H1 (cell line): ENCODE measurements at regions not wholly inside any gene's neighbourhood (a gene's known extent, or its start where the extent isn't known, plus 50 kb on each side); places are given as distances from the start of the nearest gene placed in this dataset.

Experiments used
- CTCF ChIA-PET: fragments of 300-600 bp; sonication (Branson Sonifier 250); formaldehyde crosslinking; loops from one replicate; lab custom pipeline; 2021; ENCODE audit not compliant: partially characterized antibody; lab: Charles Lee
- POLR2A ChIA-PET: fragments of 300-600 bp; sonication (Branson Sonifier 250); formaldehyde crosslinking; loops from one replicate; lab custom pipeline; 2021; ENCODE audit warnings: inconsistent platforms; ENCODE audit not compliant: partially characterized antibody; lab: Charles Lee
- DNase-seq, 2 experiments: peaks; one replicate each; pipeline versions ENCODE4 v3.0.0 to v3.0.0-alpha.2; 2010 to 2022; ENCODE audit warnings: low spot score in 2 of 2, low read depth in 1 of 2, mixed read lengths in 1 of 2
- FAIRE-seq: peaks from 2 replicates; lab custom pipeline; 2011; peaks lifted over from hg19 to GRCh38; lab: Jason Lieb, UNC
- H2AFZ ChIP-seq: 2 replicates; pipeline ENCODE4 v1.8.1; 2012; ENCODE audit warnings: low read length, inconsistent platforms
- H2AK5ac ChIP-seq: 2 replicates; pipeline ENCODE4 v1.6.1; 2013; ENCODE audit warnings: low read depth, low read length
- H2BK120ac ChIP-seq: replicated peaks from 2 replicates; pipeline ENCODE3; 2013; ENCODE audit warnings: low read depth, low read length, inconsistent platforms
- H2BK12ac ChIP-seq: 2 replicates; pipeline ENCODE4 v1.6.1; 2013; ENCODE audit warnings: low read depth, low read length
- H2BK15ac ChIP-seq: 2 replicates; pipeline ENCODE4 v1.6.1; 2013; ENCODE audit warnings: low read length
- H2BK20ac ChIP-seq: 2 replicates; pipeline ENCODE4 v1.6.1; 2013; ENCODE audit warnings: low read length
- H2BK5ac ChIP-seq: 2 replicates; pipeline ENCODE4 v1.6.1; 2013; ENCODE audit warnings: low read depth, low read length
- H3K14ac ChIP-seq: 2 replicates; pipeline ENCODE4 v1.6.1; 2013; ENCODE audit warnings: inconsistent platforms; ENCODE audit not compliant: insufficient read length
- H3K18ac ChIP-seq: 2 replicates; pipeline ENCODE4 v1.6.1; 2013; ENCODE audit warnings: low read length; ENCODE audit errors: extremely low read depth
- H3K23ac ChIP-seq: 2 replicates; pipeline ENCODE4 v1.6.1; 2013; ENCODE audit warnings: inconsistent platforms; ENCODE audit not compliant: insufficient read length
- H3K23me2 ChIP-seq: 2 replicates; pipeline ENCODE4 v1.6.1; 2013; ENCODE audit warnings: low read depth, low read length
- H3K27ac ChIP-seq: 2 replicates; pipeline ENCODE4 v1.6.1; 2011; ENCODE audit warnings: low read depth, low read length, inconsistent platforms
- H3K27me3 ChIP-seq, 4 experiments: replicated peaks in 1 of 4; 1 replicate in 1 of 4; 2 replicates in 3 of 4; pipeline versions ENCODE4 v1.6.1 to v1.8.1; 2011 to 2013; ENCODE audit warnings: low read length in 3 of 4, mild to moderate bottlenecking in 3 of 4, inconsistent platforms in 2 of 4, mixed read lengths in 2 of 4, moderate library complexity in 1 of 4; ENCODE audit not compliant: control insufficient read depth in 3 of 4, insufficient read depth in 3 of 4; ENCODE audit errors: extremely low read depth in 1 of 4
- H3K36me3 ChIP-seq, 4 experiments: 2 replicates each; pipeline versions ENCODE4 v1.6.1 to v1.8.1; 2011 to 2013; ENCODE audit warnings: mild to moderate bottlenecking in 4 of 4, low read length in 3 of 4, moderate library complexity in 2 of 4, control low read depth in 1 of 4, inconsistent platforms in 1 of 4; ENCODE audit not compliant: insufficient read depth in 4 of 4, control insufficient read depth in 2 of 4
- H3K4ac ChIP-seq: replicated peaks from 2 replicates; pipeline ENCODE3; 2013; ENCODE audit warnings: low read length, low read depth, mixed read lengths, inconsistent platforms; ENCODE audit not compliant: insufficient read length
- H3K4me1 ChIP-seq, 4 experiments: replicated peaks in 1 of 4; 1 replicate in 1 of 4; 2 replicates in 3 of 4; pipeline versions ENCODE4 v1.6.1 to v1.8.1; 2011 to 2013; ENCODE audit warnings: low read length in 3 of 4, inconsistent platforms in 2 of 4, mixed read lengths in 1 of 4; ENCODE audit not compliant: insufficient read depth in 4 of 4, control insufficient read depth in 3 of 4
- H3K4me2 ChIP-seq, 2 experiments: 2 replicates each; pipeline versions ENCODE4 v1.6.1 to v1.8.1; 2011 to 2013; ENCODE audit warnings: low read depth in 2 of 2, low read length in 2 of 2, control low read depth in 1 of 2, inconsistent platforms in 1 of 2, mild to moderate bottlenecking in 1 of 2; ENCODE audit not compliant: insufficient read depth in 1 of 2
- H3K4me3 ChIP-seq, 4 experiments: fragments of 200-600, 300-600 bp in 1 of 4; sonication (generic), shearing (Covaris generic), sonication (Bioruptor Twin) in 1 of 4; 2 replicates each; pipeline versions ENCODE4 v1.5.1 to v1.8.1; 2011 to 2016; ENCODE audit warnings: low read length in 4 of 4, low read depth in 3 of 4, control low read depth in 2 of 4, inconsistent platforms in 2 of 4, mild to moderate bottlenecking in 2 of 4, mixed read lengths in 1 of 4, moderate library complexity in 1 of 4; ENCODE audit not compliant: insufficient read depth in 2 of 4; ENCODE audit errors: extremely low read depth in 1 of 4
- H3K56ac ChIP-seq: replicated peaks from 2 replicates; pipeline ENCODE3; 2013; ENCODE audit warnings: low read depth, mild to moderate bottlenecking, mixed read lengths, low read length, inconsistent platforms; ENCODE audit not compliant: insufficient read length
- H3K79me1 ChIP-seq: 2 replicates; pipeline ENCODE4 v1.6.1; 2013; ENCODE audit warnings: low read depth, low read length, control low read depth
- H3K79me2 ChIP-seq, 2 experiments: 2 replicates each; pipeline versions ENCODE4 v1.6.1 to v1.8.1; 2012 to 2013; ENCODE audit warnings: low read length in 2 of 2, mild to moderate bottlenecking in 2 of 2, inconsistent platforms in 1 of 2; ENCODE audit not compliant: insufficient read depth in 2 of 2, control insufficient read depth in 1 of 2
- H3K9ac ChIP-seq, 4 experiments: replicated peaks in 1 of 4; 1 replicate in 1 of 4; 2 replicates in 3 of 4; pipeline versions ENCODE4 v1.6.1 to v1.8.1; 2011 to 2013; ENCODE audit warnings: low read depth in 3 of 4, low read length in 3 of 4, control low read depth in 2 of 4, mild to moderate bottlenecking in 2 of 4, moderate library complexity in 2 of 4, inconsistent platforms in 1 of 4; ENCODE audit errors: extremely low read depth in 1 of 4
- H3K9me3 ChIP-seq, 2 experiments: 2 replicates each; pipeline versions ENCODE4 v1.6.1 to v1.8.1; 2012 to 2013; ENCODE audit warnings: mild to moderate bottlenecking in 2 of 2, moderate library complexity in 2 of 2, control low read depth in 1 of 2, inconsistent platforms in 1 of 2, low read depth in 1 of 2, low read length in 1 of 2, mixed read lengths in 1 of 2; ENCODE audit not compliant: insufficient read depth in 2 of 2
- H4K20me1 ChIP-seq, 2 experiments: replicated peaks in 1 of 2; 2 replicates each; pipeline versions ENCODE3 to v1.8.1; 2011 to 2013; ENCODE audit warnings: inconsistent platforms in 2 of 2, low read length in 2 of 2, mild to moderate bottlenecking in 1 of 2; ENCODE audit not compliant: insufficient read depth in 2 of 2, control insufficient read depth in 1 of 2
- H4K5ac ChIP-seq: 2 replicates; pipeline ENCODE4 v1.6.1; 2013; ENCODE audit warnings: low read length, low read depth, mixed read lengths, inconsistent platforms; ENCODE audit not compliant: insufficient read length
- H4K8ac ChIP-seq: 2 replicates; pipeline ENCODE4 v1.8.0; 2013; ENCODE audit warnings: mild to moderate bottlenecking, moderate library complexity, low read length, inconsistent platforms; ENCODE audit not compliant: insufficient read depth; ENCODE audit errors: extremely low read depth
- H4K91ac ChIP-seq: replicated peaks from 2 replicates; pipeline ENCODE3; 2013; ENCODE audit warnings: low read length, mixed read lengths, inconsistent platforms; ENCODE audit not compliant: insufficient read length
- BACH1 ChIP-seq: IDR thresholded peaks from 2 replicates; pipeline ENCODE4 v1.6.1; 2012; ENCODE audit warnings: low read length, improper control_type of control experiment
- CREB1 ChIP-seq: IDR thresholded peaks from 2 replicates; pipeline ENCODE4 v1.6.1; 2012; ENCODE audit warnings: inconsistent platforms
- FOSL1 ChIP-seq: IDR thresholded peaks from 2 replicates; pipeline ENCODE4 v1.6.1; 2011; ENCODE audit warnings: mild to moderate bottlenecking, low read depth, low read length, moderate library complexity; ENCODE audit not compliant: insufficient read depth
- GTF2F1 ChIP-seq: IDR thresholded peaks from 2 replicates; pipeline ENCODE4 v1.6.1; 2012; ENCODE audit warnings: low read depth, low read length, improper control_type of control experiment, borderline replicate concordance
- JUND ChIP-seq: IDR thresholded peaks from 2 replicates; pipeline ENCODE4 v1.6.1; 2011; ENCODE audit warnings: mild to moderate bottlenecking, improper control_type of control experiment, low read length
- KDM1A ChIP-seq: fragments of 200-600, 300-600 bp; sonication (generic); IDR thresholded peaks from 2 replicates; pipeline ENCODE4 v1.7.1; 2016; ENCODE audit warnings: mild to moderate bottlenecking, low read length, borderline replicate concordance
- NANOG ChIP-seq: IDR thresholded peaks from 2 replicates; pipeline ENCODE4 v1.6.1; 2011; ENCODE audit warnings: low read length, low read depth, mild to moderate bottlenecking, inconsistent platforms; ENCODE audit not compliant: insufficient read depth, poor library complexity, severe bottlenecking
- RFX5 ChIP-seq: IDR thresholded peaks from 2 replicates; pipeline ENCODE4 v1.6.1; 2011; ENCODE audit warnings: low read depth, low read length, improper control_type of control experiment, borderline replicate concordance
- RNF2 ChIP-seq: fragments of 200-900, 300-1000 bp; sonication (generic); IDR thresholded peaks from 2 replicates; pipeline ENCODE4 v1.7.1; 2016; ENCODE audit warnings: borderline replicate concordance, low read depth, mild to moderate bottlenecking, antibody characterized with exemption, low read length; ENCODE audit not compliant: poor library complexity, severe bottlenecking; ENCODE audit errors: missing control alignments
- TBP ChIP-seq: IDR thresholded peaks from 2 replicates; pipeline ENCODE4 v1.6.1; 2011; ENCODE audit warnings: low read depth, low read length, improper control_type of control experiment
- TCF12 ChIP-seq: IDR thresholded peaks from 2 replicates; pipeline ENCODE4 v1.6.1; 2011; ENCODE audit warnings: low read depth, mild to moderate bottlenecking, low read length
- TEAD4 ChIP-seq: IDR thresholded peaks from 2 replicates; pipeline ENCODE4 v1.6.1; 2012; ENCODE audit warnings: low read depth, low read length, inconsistent platforms, mixed read lengths
- YY1 ChIP-seq: IDR thresholded peaks from 2 replicates; pipeline ENCODE4 v1.6.1; 2011; ENCODE audit warnings: low read depth, mild to moderate bottlenecking, low read length
- WGBS, 2 experiments: shearing (Covaris generic) in 1 of 2; methylation state at CpG; one replicate each; pipeline versions ENCODE4 v1.1.6 to v1.1.7; 2013 to 2015; ENCODE audit warnings: low lambda C conversion rate in 2 of 2, mixed read lengths in 2 of 2, inconsistent platforms in 1 of 2, low coverage in 1 of 2, missing lambda C conversion rate in 1 of 2; ENCODE audit not compliant: insufficient replicate concordance in 2 of 2, insufficient coverage in 1 of 2, insufficient read length in 1 of 2; ENCODE audit errors: extremely low coverage in 1 of 2, missing lambda C conversion rate in 1 of 2; 5-methylcytosine and 5-hydroxymethylcytosine counted together
- TF ChIP-seq, protein P1 (sequence below): IDR thresholded peaks from 2 replicates; pipeline ENCODE4 v1.6.1; 2011; ENCODE audit warnings: low read length, improper control_type of control experiment

DNA sequence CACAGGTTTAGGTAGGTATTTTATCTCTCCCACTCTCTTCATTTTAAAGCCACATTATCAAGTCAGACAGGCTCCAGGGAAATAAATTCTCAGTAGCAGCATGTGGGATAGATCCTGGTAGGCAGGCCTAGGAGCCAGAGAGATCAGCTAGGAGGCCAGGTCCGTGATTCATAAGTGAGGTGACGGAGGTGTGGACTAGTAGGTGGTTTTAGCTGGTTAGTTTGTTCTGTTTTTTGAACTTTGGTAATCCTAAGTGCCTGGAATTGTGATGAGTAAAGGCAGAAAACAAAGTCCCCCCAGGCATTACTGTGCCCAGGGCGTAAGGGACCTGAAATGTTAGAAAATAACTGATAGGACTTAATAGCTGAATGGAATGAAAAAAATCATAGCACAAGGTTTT is 53.6 kb upstream of the E2F3 start:
- no peak overlapping the region for H2AFZ ChIP-seq
- no peak for DNase-seq
- no peak overlapping the region for H3K14ac ChIP-seq
- no peak overlapping the region for H2BK12ac ChIP-seq
- H2BK5ac ChIP-seq, result no peak overlapping the region
- H4K5ac ChIP-seq, result no peak overlapping the region
- H3K4ac ChIP-seq, result no peak overlapping the region
- H3K18ac ChIP-seq, result no peak overlapping the region
- peaks cover 0 to under 1% of the 10 kb centered on the region in 2 experiments; a peak in 1 of 4 replicates for H3K9me3 ChIP-seq
- no peak overlapping the region for H3K9ac ChIP-seq
- no peaks in the 10 kb centered on the region for H3K79me1 ChIP-seq
- no peak overlapping the region for H3K23ac ChIP-seq
- H2BK15ac ChIP-seq, result no peak overlapping the region
- no peak for FAIRE-seq
- ChIA-PET POLR2A (no interaction called here), CTCF (interaction anchor here (0.9 kb wide), 1 partner anchor 28 kb away, joined by 3 read pairs; no protein-coding TSS in a partner anchor)
- H4K20me1 ChIP-seq, result no peaks in the 10 kb centered on the region
- no peaks in the 10 kb centered on the region for H3K27me3 ChIP-seq
- no peak overlapping the region for H2BK20ac ChIP-seq
- H2AK5ac ChIP-seq, result no peak overlapping the region
- no peak overlapping the region for H3K27ac ChIP-seq
- H4K91ac ChIP-seq, result no peak overlapping the region
- no peak overlapping the region for H4K8ac ChIP-seq
- no peaks in the 10 kb centered on the region for H3K79me2 ChIP-seq
- H3K36me3 ChIP-seq, result no peaks in the 10 kb centered on the region
- H3K56ac ChIP-seq, result no peak overlapping the region
- H3K23me2 ChIP-seq, result no peaks in the 10 kb centered on the region
- H3K4me2 ChIP-seq, result no peak overlapping the region
- WGBS, 2 experiments, result 92% methylated on average over 3 of the region's 3 CpGs; no CpG with 5 or more reads in 1 of the 2 experiments
- H3K4me3 ChIP-seq, result no peak overlapping the region
- H3K4me1 ChIP-seq, result no peaks in the 10 kb centered on the region
- H2BK120ac ChIP-seq, result no peak overlapping the region
- no peak for TF ChIP-seq GTF2F1
- no peak for TF ChIP-seq TEAD4
- TF ChIP-seq NANOG, result no peak
- no peak for TF ChIP-seq KDM1A
- TF ChIP-seq BACH1, result no peak
- no peak for TF ChIP-seq FOSL1
- TF ChIP-seq RFX5, result no peak
- no peak for TF ChIP-seq JUND
- TF ChIP-seq TBP, result no peak
- TF ChIP-seq, protein P1, sequence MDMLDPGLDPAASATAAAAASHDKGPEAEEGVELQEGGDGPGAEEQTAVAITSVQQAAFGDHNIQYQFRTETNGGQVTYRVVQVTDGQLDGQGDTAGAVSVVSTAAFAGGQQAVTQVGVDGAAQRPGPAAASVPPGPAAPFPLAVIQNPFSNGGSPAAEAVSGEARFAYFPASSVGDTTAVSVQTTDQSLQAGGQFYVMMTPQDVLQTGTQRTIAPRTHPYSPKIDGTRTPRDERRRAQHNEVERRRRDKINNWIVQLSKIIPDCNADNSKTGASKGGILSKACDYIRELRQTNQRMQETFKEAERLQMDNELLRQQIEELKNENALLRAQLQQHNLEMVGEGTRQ, result no peak
- TF ChIP-seq CREB1, result no peak
- TF ChIP-seq RNF2, result no peak
- TF ChIP-seq YY1, result no peak
- no peak for TF ChIP-seq TCF12
